ENCODE measurements at regions not wholly inside any gene's neighbourhood (a gene's known extent, or its start where the extent isn't known, plus 50 kb on each side); places are given as distances from the start of the nearest gene placed in this dataset.

DNA sequence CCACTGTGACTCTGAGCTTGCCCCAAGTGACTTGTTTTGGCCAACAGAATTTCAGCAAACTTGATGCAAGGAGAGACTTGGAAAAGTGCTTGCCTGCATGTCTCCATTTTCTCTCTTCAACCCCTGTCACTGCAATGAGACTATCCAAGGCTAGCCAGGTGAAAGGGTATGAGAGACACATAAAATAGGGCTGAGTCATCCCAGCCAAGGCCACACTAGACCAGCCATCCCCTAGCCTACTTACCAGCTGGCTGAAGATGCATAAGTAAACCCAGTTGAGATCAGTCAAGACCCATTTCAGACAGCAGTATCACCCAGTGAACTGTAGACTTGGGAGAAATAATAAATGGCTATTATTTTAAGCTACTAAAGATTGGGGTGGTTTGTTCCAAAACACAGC lies 52.9 kb upstream of the VLDLR start:
- DNase-seq (ENCODE audit: low read depth) (no peak), FAIRE-seq (no peak)
- TF ChIP-seq, protein P1, sequence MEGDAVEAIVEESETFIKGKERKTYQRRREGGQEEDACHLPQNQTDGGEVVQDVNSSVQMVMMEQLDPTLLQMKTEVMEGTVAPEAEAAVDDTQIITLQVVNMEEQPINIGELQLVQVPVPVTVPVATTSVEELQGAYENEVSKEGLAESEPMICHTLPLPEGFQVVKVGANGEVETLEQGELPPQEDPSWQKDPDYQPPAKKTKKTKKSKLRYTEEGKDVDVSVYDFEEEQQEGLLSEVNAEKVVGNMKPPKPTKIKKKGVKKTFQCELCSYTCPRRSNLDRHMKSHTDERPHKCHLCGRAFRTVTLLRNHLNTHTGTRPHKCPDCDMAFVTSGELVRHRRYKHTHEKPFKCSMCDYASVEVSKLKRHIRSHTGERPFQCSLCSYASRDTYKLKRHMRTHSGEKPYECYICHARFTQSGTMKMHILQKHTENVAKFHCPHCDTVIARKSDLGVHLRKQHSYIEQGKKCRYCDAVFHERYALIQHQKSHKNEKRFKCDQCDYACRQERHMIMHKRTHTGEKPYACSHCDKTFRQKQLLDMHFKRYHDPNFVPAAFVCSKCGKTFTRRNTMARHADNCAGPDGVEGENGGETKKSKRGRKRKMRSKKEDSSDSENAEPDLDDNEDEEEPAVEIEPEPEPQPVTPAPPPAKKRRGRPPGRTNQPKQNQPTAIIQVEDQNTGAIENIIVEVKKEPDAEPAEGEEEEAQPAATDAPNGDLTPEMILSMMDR (IDR thresholded peaks at IDR 0.05; ENCODE audit: insufficient read depth, low read depth, low read length): no peak
- no peak for TF ChIP-seq EZH2 (IDR thresholded peaks at IDR 0.05; ENCODE audit: insufficient read depth, low read length)
- H3K36me3 Mint-ChIP-seq (ENCODE audit: low read depth, unreplicated experiment): peaks cover 4% of the 10 kb centered on the region
- Histone ChIP-seq H3K27me3 (ENCODE audit: insufficient read depth, low read length) (no peaks in the 10 kb centered on the region), H3K9ac (ENCODE audit: low read length) (no peak overlapping the region), H4K20me1 (ENCODE audit: insufficient read depth, low read length) (no peaks in the 10 kb centered on the region), H3K27ac (ENCODE audit: low read depth, low read length) (no peak overlapping the region), H2AFZ (ENCODE audit: low read depth, low read length) (no peak overlapping the region), H3K79me2 (ENCODE audit: insufficient read depth, low read length) (no peaks in the 10 kb centered on the region), H3K4me1 (ENCODE audit: insufficient read depth, low read length) (peaks cover 9% of the 10 kb centered on the region), H3K9me3 (ENCODE audit: insufficient read depth, low read depth, low read length) (no peaks in the 10 kb centered on the region), H3K4me2 (ENCODE audit: low read length) (no peak overlapping the region), H3K36me3 (ENCODE audit: insufficient read depth, low read length) (no peaks in the 10 kb centered on the region), H3K4me3 (ENCODE audit: insufficient read depth, low read depth, low read length) (no peak overlapping the region)
- no peak overlapping the region for H3K4me3 Mint-ChIP-seq (ENCODE audit: unreplicated experiment)
- peak overlapping the region; percentile 29 for H3K27ac Mint-ChIP-seq (ENCODE audit: unreplicated experiment)
- no peaks in the 10 kb centered on the region for H3K27me3 Mint-ChIP-seq (ENCODE audit: low read depth, unreplicated experiment)
- H3K9me3 Mint-ChIP-seq (ENCODE audit: unreplicated experiment): no peaks in the 10 kb centered on the region
- peaks cover 23% of the 10 kb centered on the region for H3K4me1 Mint-ChIP-seq (ENCODE audit: low read depth, unreplicated experiment)

DNA sequence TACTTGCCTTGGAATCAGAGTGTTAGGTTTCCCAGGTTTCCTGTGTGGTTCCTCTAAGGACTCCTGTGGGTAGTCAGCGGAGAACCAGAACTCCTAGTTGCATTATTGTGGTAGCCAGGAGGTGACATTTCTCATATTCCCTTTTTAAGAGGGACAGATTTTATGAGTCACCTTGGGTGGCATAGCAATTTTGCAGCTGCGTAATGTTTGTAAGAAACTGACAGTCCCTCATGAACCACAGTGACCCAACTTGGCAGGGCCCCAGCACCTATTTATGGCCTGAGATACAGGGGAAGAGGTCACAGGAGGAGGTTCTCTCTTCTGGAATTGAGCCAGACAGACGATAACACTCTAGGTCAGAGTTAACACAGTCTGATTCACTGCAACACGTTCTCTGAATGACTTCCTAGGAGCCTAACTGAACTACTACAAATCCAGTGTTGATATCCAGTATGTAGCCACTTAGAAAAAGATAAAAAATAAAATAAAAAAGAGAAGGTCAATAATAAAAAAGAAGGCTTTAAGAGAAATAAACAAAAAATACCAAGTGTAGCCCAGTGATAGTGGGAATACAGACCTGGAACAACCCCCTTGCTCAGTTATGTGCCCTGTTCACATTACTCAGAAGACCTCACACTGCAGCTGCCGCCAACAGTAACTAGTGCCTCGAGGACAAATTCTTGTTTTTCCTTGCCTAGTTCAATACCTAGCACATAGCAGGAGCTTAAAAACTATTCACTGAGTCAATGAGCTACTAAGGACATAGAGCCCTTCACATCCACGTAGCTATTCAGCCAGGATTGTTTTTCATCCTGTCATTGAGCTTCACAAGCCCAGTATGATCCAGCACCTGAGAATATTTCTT lies 50.7 kb upstream of the VLDLR start:
- TF ChIP-seq EZH2 (IDR thresholded peaks at IDR 0.05; ENCODE audit: insufficient read depth, low read length): no peak
- TF ChIP-seq, protein P1 (IDR thresholded peaks at IDR 0.05; ENCODE audit: insufficient read depth, low read depth, low read length): no peak
- peaks cover 33% of the 10 kb centered on the region for H3K4me1 Mint-ChIP-seq (ENCODE audit: low read depth, unreplicated experiment)
- no peak for FAIRE-seq

More for the DNA sequence above, 50.7 kb upstream of the VLDLR start:
- Histone ChIP-seq H3K4me3 (ENCODE audit: insufficient read depth, low read depth, low read length) (no peak overlapping the region), H3K4me2 (ENCODE audit: low read length) (peak overlapping the region; percentile 36), H3K9ac (ENCODE audit: low read length) (no peak overlapping the region), H2AFZ (ENCODE audit: low read depth, low read length) (no peak overlapping the region), H3K27me3 (ENCODE audit: insufficient read depth, low read length) (no peaks in the 10 kb centered on the region), H3K36me3 (ENCODE audit: insufficient read depth, low read length) (no peaks in the 10 kb centered on the region), H3K9me3 (ENCODE audit: insufficient read depth, low read depth, low read length) (no peaks in the 10 kb centered on the region), H3K27ac (ENCODE audit: low read depth, low read length) (no peak overlapping the region), H4K20me1 (ENCODE audit: insufficient read depth, low read length) (no peaks in the 10 kb centered on the region), H3K4me1 (ENCODE audit: insufficient read depth, low read length) (peaks cover 9% of the 10 kb centered on the region), H3K79me2 (ENCODE audit: insufficient read depth, low read length) (no peaks in the 10 kb centered on the region)
- peaks cover 1% of the 10 kb centered on the region for H3K36me3 Mint-ChIP-seq (ENCODE audit: low read depth, unreplicated experiment)
- no peaks in the 10 kb centered on the region for H3K27me3 Mint-ChIP-seq (ENCODE audit: low read depth, unreplicated experiment)
- H3K4me3 Mint-ChIP-seq (ENCODE audit: unreplicated experiment): no peak overlapping the region
- H3K9me3 Mint-ChIP-seq (ENCODE audit: unreplicated experiment): no peaks in the 10 kb centered on the region
- DNase-seq (ENCODE audit: low read depth): peak; percentile 83
- peak overlapping the region; percentile 75 for H3K27ac Mint-ChIP-seq (ENCODE audit: unreplicated experiment)

Data from astrocyte (in vitro differentiated cells and primary cell).